Testis (tissue), 2 donors: ENCODE measurements at regions not wholly inside any gene's neighbourhood (a gene's known extent, or its start where the extent isn't known, plus 50 kb on each side); places are given as distances from the start of the nearest gene placed in this dataset.

Experiments used
- CTCF ChIP-seq, 3 experiments: fragments of 450-650 bp in 2 of 3; fragments of 200-600 bp in 1 of 3; sonication (generic) in 1 of 3; IDR thresholded peaks; one replicate each; pipeline ENCODE4 v1.5.1; 2016 to 2019; ENCODE audit warnings: antibody characterized with exemption in 3 of 3, mild to moderate bottlenecking in 2 of 3, moderate library complexity in 1 of 3
- POLR2A ChIP-seq: fragments of 450-650 bp; IDR thresholded peaks from one replicate; pipeline ENCODE4 v1.6.1; 2017; ENCODE audit warnings: antibody characterized with exemption, mild to moderate bottlenecking, moderate library complexity

- TF ChIP-seq CTCF (IDR thresholded peaks at IDR 0.05) = no peak
- TF ChIP-seq POLR2A = no peak
Observed at GRCh38 chr2:136207665-136208064, 89.7 kb upstream of the CXCR4 start.
